ENCODE measurements at regions not wholly inside any gene's neighbourhood (a gene's known extent, or its start where the extent isn't known, plus 50 kb on each side); places are given as distances from the start of the nearest gene placed in this dataset.

DNA sequence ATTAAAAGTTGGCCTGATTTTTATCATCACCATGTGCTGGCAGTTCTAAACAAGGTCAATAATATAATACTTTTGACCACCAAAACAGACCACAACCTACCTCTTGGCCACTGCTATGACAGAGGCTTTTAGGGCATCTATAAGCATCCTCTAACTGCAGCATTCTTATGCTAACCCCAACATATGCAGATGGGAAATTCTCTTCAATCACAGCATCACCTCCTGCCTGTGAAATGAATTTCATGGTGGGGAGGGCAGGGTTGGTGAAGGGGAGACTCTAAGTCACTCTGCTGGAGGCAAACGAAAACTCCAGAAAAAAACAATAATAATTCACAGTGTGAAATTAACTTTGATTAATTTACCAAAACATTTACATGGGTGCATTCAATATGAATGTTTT, 78.8 kb upstream of the FAR2 start:
- peaks cover 4% of the 10 kb centered on the region; the same call in 1 of the 2 replicates for H3K9me3 Mint-ChIP-seq
- peaks cover 5% of the 10 kb centered on the region; the same call in 1 of the 2 replicates for H3K4me1 Mint-ChIP-seq (ENCODE audit: low read depth)
- no peak overlapping the region for H3K4me3 Mint-ChIP-seq
- TF ChIP-seq, protein P1, sequence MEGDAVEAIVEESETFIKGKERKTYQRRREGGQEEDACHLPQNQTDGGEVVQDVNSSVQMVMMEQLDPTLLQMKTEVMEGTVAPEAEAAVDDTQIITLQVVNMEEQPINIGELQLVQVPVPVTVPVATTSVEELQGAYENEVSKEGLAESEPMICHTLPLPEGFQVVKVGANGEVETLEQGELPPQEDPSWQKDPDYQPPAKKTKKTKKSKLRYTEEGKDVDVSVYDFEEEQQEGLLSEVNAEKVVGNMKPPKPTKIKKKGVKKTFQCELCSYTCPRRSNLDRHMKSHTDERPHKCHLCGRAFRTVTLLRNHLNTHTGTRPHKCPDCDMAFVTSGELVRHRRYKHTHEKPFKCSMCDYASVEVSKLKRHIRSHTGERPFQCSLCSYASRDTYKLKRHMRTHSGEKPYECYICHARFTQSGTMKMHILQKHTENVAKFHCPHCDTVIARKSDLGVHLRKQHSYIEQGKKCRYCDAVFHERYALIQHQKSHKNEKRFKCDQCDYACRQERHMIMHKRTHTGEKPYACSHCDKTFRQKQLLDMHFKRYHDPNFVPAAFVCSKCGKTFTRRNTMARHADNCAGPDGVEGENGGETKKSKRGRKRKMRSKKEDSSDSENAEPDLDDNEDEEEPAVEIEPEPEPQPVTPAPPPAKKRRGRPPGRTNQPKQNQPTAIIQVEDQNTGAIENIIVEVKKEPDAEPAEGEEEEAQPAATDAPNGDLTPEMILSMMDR (IDR thresholded peaks at IDR 0.05): no peak
- H3K27me3 Mint-ChIP-seq (ENCODE audit: insufficient read depth): no peaks in the 10 kb centered on the region
- H3K27ac Mint-ChIP-seq: no peak overlapping the region
- H3K36me3 Mint-ChIP-seq (ENCODE audit: low read depth): no peaks in the 10 kb centered on the region
- no peak for DNase-seq

DNA sequence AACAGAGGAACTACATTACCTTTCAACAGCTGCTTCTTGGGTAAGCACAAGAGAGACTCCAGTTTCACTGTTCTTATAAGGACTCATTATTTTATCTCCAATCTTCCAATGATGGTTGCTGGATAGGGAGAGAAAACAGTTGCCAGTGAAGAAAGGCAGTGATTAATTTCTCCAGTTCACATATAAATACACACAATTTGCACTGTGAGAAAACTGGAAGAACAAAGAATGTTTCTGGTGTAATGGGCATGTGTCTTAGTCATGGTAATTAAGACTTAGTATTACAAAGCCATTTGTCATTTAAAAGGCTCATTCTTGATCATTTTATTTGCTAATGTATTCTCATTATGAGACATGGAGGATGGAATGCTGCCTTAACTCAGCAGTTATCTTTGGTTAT, 78.0 kb upstream of the FAR2 start:
- H3K27ac Mint-ChIP-seq: no peak overlapping the region

DNA sequence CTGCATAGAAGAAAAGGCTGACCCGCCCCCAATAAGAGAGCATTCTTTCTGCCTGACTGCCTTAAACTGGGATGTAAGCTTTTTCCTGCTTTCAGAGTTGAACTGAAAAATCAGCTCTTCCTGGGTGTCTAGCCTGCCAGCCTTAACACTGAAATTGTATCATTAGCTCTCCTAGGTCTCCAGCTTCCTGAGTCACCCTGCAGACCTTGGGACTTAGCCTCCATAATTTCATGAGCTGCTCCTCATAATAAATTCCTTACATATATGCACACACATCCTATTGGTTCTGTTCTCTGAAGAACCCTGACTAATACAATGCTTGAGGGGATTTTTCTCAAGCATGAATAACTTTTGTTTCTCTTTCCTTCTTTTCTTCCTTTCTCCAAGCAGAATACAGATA, 76.4 kb upstream of the FAR2 start:
- Mint-ChIP-seq H3K36me3 (ENCODE audit: low read depth) (no peaks in the 10 kb centered on the region), H3K27ac (no peak overlapping the region), H3K9me3 (no peaks in the 10 kb centered on the region), H3K4me1 (ENCODE audit: low read depth) (peaks cover 5% of the 10 kb centered on the region; the same call in 1 of the 2 replicates), H3K27me3 (ENCODE audit: insufficient read depth) (no peaks in the 10 kb centered on the region; the same call in 1 of the 2 replicates), H3K4me3 (no peak overlapping the region)
- no peak for DNase-seq
- TF ChIP-seq, protein P1 (IDR thresholded peaks at IDR 0.05): no peak

More for the DNA sequence above, 78.0 kb upstream of the FAR2 start:
- H3K9me3 Mint-ChIP-seq: peaks cover 4% of the 10 kb centered on the region; the same call in 1 of the 2 replicates
- TF ChIP-seq, protein P1 (IDR thresholded peaks at IDR 0.05): no peak
- DNase-seq: no peak
- H3K4me3 Mint-ChIP-seq: no peak overlapping the region
- H3K4me1 Mint-ChIP-seq (ENCODE audit: low read depth): peaks cover 5% of the 10 kb centered on the region; the same call in 1 of the 2 replicates
- H3K36me3 Mint-ChIP-seq (ENCODE audit: low read depth): no peaks in the 10 kb centered on the region
- no peaks in the 10 kb centered on the region for H3K27me3 Mint-ChIP-seq (ENCODE audit: insufficient read depth)

DNA sequence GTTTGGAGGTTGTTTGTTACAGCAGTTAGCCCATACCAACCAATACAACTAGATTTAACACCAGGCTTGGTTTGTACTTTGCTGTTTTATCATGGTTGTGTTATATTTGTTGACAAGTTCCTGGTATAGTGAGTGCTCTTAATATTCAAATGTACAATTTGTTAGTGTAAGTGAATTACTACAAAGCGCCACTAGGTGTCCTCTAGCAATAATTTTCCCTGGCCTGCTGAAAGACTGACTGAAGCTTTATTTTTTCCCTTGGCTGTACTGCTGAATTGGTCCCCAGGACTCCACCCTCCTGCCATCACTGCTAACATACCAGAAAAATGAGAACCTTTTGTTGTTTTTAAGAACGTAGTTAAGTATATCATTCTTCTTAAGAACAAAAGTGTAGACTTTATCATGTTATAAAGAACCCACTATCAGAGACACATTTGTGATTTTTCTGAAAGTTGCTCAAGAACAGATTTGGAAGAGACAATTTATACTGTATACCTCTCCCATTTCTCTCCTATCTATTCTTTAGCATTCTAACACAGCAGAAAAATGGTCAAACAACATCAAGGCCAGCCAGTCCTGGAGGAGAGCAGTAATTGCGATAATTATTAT, 75.3 kb upstream of the FAR2 start:
- Mint-ChIP-seq H3K27me3 (ENCODE audit: insufficient read depth) (no peaks in the 10 kb centered on the region; the same call in 1 of the 2 replicates), H3K27ac (no peak overlapping the region), H3K4me1 (ENCODE audit: low read depth) (peaks cover 5% of the 10 kb centered on the region; the same call in 1 of the 2 replicates), H3K36me3 (ENCODE audit: low read depth) (no peaks in the 10 kb centered on the region), H3K4me3 (no peak overlapping the region), H3K9me3 (no peaks in the 10 kb centered on the region)
- TF ChIP-seq, protein P1 (IDR thresholded peaks at IDR 0.05): peak; percentile 81
- peak; percentile 22 for DNase-seq

DNA sequence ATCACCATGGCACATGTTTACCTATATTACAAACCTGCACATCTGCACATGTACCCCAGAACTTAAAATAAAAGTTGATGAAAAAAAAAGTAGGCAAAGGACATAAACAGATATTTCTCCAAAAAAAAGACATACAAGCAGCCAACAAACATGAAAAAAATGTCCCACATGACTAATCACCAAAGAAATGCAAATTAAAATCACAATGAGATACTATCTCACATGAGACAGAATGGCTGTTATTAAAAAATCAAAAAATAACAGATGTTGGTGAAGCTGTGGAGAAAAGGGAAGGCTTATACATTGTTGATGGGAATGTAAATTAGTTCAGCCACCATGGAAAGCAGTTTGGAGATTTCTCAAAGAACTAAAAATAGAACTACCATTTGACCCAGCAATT, 68.0 kb upstream of the FAR2 start:
- TF ChIP-seq, protein P1 (IDR thresholded peaks at IDR 0.05): no peak
- no peaks in the 10 kb centered on the region; the same call in 1 of the 2 replicates for H3K27me3 Mint-ChIP-seq (ENCODE audit: insufficient read depth)
- no peaks in the 10 kb centered on the region for H3K36me3 Mint-ChIP-seq (ENCODE audit: low read depth)
- H3K4me1 Mint-ChIP-seq (ENCODE audit: low read depth): peaks cover 22% of the 10 kb centered on the region; the same call in 1 of the 2 replicates
- no peak for DNase-seq
- no peak overlapping the region for H3K4me3 Mint-ChIP-seq
- H3K9me3 Mint-ChIP-seq: 0 out of 2 replicates have a peak, but pooled peaks cover 7% of the 10 kb centered on the region
- H3K27ac Mint-ChIP-seq: no peak overlapping the region
